Lower leg skin (tissue), 3 donors: ENCODE measurements at regions not wholly inside any gene's neighbourhood (a gene's known extent, or its start where the extent isn't known, plus 50 kb on each side); places are given as distances from the start of the nearest gene placed in this dataset.

Source experiments
- CTCF ChIP-seq, 3 donors: fragments of 450-650 bp; IDR thresholded peaks; one replicate each; pipeline ENCODE4 v1.5.1; 2016; ENCODE audit warnings: antibody characterized with exemption in 3 of 3, mild to moderate bottlenecking in 3 of 3, moderate library complexity in 2 of 3
- POLR2A ChIP-seq, 2 donors: fragments of 450-650 bp; IDR thresholded peaks; one replicate each; pipeline ENCODE4 v1.6.1; 2016 to 2017; ENCODE audit warnings: antibody characterized with exemption in 2 of 2, mild to moderate bottlenecking in 1 of 2, moderate library complexity in 1 of 2

- TF ChIP-seq CTCF (IDR thresholded peaks at IDR 0.05), result no peak
- TF ChIP-seq POLR2A (IDR thresholded peaks at IDR 0.05), result no peak
Observed at GRCh38 chr5:30831605-30832004, 361.9 kb upstream of the CDH6 start.
